Fibroblast of skin of back (primary cell): ENCODE measurements at regions not wholly inside any gene's neighbourhood (a gene's known extent, or its start where the extent isn't known, plus 50 kb on each side); places are given as distances from the start of the nearest gene placed in this dataset.
"Not testable (repeated sequence)": the region's sequence is repeated elsewhere in the genome, so short reads cannot be mapped to it uniquely, and the experiment has no call there.

Source experiments
- DNase-seq: peaks from one replicate; pipeline ENCODE4 v3.0.0-alpha.2; 2013

DNA sequence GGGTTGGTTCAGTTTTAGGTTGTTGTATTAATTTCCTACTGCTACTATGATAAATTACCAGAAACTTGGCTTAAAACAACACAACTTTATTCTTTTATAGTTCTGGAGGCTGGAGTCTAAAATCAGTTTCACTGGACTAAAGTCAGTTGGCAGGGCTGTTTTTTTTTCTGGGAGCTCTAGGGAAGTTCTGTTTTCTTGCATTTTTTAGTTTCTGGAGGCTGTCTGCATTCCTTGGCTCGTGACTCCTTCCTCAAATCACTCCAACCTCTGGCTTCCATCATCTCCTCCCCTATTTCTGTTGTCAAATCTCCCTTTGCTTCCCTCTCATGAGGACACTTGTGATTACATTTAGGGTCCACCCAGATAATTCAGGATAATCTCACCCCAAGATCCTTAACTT is 51.3 kb upstream of the SUB1 start:
- DNase-seq = peak; percentile 50

DNA sequence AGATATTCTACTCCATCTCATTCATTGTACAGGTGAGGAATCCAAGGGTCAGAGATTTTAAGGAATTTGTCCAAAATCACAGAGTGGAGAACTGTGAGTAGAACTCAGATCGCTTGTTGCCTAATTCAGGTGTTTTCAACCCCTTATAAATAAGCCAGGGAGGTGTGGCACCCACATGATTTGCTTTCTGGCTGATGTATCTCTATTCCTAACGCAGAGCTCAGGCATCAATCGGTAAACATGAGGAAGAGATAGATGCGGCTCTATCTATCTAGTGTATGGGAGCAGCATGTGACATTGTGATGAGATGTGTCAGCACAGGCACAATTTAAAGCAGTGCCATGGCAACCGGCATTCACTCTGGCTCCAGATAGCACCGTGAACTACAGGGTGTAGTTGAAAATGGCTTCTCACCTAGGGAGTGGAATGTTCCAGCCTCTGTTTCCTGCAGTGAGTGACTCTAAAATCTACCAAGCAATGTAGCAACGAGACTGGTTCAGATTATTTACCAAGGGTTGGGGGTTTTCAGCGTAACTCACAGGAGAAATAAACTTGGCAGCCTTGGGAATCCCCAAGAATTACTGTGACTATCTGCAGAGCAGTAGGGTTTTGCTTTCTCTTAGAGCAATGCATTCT is 53.4 kb upstream of the SUB1 start:
- peak; percentile 86 for DNase-seq

DNA sequence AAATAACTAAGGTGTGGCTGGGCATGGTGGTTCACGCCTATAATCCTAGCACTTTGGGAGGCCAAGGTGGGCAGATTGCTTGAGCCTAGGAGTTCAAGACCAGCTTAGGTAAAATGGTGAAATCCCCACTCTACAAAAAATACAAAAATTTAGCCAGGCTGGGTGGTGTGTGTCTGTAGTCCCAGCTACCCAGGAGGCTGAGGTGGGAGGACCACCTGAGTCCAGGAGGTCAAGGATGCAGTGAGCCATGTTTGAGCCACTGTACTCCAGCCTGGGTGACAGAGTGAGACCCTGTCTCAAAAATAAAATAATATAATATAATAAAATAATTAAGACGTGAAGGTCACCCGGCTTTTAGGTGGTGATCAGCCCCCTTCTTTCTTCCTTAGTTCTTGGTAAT is 58.0 kb upstream of the SUB1 start:
- DNase-seq = not testable (repeated sequence)

DNA sequence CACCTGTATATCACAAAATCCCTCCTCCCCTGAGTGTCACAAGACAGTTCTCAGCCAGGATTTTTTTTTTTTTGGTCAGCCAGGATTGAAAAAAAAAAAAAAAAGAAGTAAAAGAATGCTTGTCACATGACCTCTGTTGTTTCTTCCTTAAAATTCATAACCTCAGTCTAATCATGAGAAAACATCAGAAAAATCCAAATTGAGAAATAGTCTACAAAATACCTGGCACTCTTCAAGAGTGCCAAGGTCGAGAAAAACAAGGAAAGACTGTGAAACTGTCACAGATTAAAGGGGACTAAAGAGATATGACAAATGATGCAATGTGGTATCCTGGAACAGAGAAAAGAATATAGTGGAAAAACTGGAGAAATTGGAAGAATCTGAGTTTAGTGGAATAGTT is 58.5 kb upstream of the SUB1 start:
- no peak for DNase-seq

DNA sequence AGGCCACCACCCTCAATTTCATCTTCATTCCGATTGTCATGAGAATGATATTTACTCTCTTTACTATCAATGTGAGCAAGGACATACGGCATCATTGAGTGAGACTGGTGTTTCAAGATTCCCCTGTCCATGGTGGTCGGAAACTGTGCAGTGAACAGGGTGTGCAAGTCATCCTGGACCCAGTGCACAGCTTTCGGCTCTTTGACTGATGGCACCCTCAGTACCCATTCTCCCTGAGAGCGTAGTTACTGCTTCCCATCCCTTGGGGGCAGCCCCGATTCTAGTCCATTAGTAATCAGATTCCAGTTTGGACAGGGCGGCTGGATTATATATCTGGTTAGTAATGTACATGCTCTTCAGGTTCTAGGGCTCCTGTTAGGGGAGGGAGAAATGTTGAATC is 61.7 kb upstream of the SUB1 start:
- no peak for DNase-seq

DNA sequence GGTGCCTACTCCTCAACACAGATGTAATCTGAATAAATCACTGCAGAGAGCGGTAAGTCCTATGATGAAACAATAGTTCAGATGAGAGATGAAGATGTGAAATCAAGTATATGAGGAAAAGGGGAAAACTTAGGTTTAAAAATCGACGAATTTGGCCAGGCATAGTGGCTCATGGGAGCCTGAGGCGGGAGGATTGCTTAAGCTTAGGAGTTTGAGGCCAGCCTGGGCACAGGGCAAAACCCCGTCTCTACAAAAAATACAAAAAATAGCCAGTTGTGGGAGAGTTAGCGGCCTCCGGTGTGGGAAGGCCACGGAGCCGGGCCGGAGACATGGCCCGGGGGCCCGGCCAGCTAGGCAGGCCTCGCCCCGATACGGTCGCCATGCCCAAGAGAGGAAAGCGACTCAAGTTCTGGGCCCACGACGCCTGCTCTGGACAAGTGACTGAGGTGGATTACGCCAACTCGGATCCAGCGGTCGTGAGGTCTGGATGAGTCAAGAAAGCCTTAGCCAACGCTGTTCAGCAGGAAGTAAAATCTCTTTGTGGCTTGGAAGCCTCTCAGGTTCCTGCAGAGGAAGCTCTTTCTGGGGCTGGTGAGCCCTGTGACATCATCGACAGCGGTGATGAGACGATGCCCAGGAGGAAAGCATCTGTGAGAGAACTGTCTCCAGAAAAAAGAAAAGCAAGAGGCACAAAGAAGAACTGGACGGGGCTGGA is 62.8 kb upstream of the SUB1 start:
- peak; percentile 80 for DNase-seq

DNA sequence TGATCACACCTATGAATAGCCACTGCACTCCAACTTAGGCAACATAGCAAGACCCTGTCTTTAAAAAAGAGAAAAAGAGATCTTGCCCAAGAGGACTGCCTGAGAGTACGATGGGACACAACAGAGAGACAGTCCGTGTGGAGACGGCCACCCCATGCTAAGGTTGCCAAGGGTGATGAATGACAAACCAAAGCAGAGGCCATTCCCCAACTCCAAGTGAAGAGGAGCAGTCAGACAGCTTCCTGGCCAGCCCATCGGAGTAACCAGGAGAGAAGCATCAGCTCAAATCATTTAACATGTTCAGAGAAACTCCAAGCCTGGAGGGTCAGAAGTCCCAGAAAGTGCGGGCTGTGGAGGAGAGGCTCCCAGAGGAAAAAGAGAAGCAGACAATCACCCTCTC is 63.9 kb upstream of the SUB1 start:
- DNase-seq = no peak

DNA sequence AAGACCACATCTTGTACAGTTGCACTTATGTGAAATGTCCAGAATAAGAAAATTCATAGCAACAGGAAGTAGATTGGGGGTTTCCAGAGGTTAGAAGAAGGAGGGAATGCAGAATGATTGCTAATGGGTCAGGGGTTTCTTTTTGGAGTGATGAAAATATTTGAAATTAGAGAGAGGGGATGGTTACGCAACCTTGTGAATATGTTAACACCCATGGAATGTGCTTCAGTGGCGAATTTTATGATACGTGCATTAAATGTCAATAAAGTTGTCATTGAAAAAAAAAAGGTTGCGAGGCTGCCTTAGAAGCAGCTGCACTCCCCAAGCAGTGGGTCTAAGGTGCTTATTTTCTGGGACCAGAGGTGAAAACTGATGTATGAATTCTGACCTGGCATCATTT is 64.4 kb upstream of the SUB1 start:
- no peak for DNase-seq

DNA sequence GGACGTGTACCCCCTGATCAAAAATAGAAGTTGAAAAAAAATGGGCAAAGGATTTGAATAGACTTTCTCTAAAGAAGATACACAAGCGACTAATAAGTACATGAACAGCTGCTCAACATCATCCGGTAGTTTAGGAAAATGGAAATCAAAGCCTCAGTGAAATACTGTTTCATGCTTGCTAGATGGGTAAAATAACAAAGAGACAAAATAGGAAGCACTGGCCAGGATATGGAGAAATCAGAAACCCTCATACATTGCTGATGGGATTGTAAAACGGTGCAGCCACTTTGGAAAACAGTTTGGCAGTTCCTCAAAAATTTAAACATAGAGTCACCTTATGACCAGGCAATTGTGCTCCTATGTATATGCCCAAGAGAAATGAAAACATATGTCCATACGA is 65.0 kb upstream of the SUB1 start:
- no peak for DNase-seq

DNA sequence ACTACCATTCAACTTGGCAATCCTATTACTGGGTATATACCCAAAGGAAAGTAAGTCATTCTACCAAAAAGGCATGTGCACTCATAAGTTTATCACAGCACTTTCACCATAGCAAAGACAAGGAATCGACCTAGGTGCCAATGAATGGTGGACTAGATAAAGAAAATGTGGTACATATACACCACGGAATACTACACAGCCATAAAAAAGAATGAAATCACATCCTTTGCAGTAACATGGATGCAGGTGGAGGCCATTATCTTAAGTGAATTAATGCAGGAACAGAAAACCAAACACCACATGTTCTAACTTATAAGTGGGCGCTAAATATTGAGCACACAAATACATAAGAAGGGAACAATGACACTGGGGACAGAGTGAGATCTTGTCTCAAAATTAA is 65.8 kb upstream of the SUB1 start:
- DNase-seq = no peak

DNA sequence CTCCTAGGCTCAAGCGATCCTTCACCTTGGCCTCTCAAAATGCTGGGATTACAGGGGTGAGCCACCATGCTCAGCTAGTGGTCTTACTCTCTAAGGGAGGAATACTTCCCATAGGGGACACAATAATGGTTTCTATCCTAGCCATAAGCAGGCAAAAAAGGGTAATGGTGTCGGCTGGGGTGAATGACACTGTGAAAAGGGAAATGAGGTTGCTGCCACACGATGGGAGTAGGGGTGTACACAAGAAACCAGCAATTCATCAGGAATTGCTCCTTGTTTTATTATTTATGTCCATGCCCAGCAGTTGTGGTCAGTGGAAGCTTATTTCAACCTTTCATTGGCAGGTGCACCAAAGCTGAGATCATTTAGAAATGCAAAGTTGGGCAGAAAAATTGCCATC is 70.3 kb upstream of the ZFR start:
- DNase-seq = no peak

DNA sequence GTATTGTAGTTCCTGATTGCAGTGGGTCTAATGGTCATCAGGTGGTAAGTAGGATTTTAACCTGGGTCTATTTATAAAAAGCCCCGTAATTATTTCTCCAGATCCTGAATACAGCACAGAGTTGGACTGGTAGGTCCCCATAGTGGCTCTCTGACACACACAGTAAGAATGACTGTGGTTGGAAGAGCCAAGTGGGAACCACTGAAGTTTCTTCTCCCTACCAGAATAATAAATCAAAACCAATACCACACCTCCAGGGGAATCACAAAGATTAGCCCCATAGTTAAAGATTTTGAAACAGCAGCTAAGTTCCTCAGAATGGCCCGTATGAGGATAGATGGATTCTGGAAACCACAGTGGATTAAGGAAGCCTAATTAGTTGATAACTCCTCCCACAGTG is 68.4 kb upstream of the ZFR start:
- DNase-seq = no peak

DNA sequence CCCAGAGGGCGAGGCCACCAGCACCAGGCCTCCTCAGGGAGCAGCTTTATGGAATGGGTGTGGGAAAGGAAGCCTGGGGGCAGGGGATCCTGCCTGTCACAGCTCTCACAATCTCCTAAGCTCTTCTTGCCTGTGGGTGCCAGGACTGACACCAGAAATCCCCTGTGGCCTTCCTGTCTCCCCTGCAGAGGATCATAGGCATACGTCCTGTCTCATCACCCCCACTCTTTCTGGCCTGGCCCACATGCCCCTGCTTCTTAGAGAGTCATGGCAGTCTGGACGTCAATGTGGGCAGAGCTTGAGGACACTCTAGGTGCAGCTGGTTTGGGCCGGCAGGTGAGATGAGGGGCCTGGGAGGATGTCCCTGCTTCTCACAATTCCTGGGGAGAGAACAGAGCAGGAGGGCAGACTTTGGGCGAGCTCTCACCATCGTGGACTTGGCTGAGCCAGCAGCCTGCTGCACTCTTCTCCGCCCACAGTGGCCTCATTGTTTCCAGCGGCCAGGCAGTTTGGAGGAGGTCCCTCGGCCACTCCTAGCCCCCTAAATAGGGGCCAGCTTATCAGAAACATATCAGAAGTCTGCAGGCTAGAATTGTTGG is 67.3 kb upstream of the ZFR start:
- no peak for DNase-seq

DNA sequence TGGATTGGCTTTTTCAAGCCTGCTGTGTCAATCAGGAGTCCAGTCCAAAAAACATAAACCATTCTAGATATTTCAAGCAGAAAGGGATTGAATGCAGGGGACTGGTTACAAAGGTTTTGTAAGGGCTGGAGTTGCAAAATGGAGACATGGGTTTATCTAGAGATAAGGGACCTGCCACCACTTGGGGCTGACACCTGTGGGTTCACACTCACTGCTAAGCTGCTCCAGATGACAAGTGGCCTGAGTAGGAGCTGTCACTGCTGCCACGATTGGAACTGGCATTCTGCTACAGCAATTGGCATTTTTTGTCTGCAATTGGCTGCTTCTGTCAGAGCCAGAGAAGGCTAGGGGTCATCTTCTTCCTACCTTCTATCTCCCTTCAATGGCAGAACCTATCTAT is 66.3 kb upstream of the ZFR start:
- DNase-seq = no peak

DNA sequence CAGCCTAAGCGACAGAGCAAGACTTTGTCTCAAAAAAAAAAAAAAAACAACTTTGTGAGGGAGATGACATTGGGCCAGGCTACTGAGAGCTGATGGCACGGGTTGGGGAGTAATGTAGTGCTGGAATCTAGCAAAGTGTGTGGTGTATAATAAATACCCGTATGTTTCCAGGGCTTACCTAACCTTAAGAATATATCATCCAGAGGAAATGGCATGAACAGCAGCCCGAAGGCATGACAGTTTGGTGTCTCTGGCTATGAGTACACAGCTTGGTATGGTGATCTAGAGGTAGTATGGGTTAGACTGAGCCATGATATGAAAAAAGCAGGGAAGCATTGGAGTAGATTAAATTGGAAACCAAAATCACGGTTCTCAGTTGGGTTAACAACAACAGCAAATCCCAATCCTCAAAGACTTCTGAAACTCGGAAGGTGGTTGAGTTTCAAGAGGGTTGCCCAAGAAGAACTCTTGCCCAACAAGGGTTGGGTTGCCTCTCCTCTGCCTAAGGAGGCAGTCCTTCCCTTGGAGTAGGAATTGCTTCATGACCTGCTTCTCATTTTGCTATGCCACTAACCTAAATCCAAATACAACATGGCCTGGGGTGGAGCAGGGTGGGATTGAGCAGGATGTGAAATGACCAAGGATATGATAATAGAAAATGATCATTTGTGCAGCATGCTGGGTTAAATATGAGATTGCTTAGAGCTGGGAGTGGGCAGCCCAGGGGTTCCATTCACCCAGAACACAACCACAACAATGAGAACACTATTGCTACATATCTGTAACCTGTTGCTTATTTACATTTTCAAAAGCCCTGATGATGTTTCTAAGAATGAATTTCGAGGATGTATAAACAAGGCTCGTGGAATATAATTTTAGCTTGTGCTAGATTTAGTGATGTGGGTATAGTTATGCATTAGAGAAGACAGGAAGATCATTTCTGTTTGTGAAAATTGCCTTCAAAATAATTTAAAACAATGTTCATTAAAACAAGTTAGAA is 64.6 kb upstream of the ZFR start:
- DNase-seq = peak; percentile 64

DNA sequence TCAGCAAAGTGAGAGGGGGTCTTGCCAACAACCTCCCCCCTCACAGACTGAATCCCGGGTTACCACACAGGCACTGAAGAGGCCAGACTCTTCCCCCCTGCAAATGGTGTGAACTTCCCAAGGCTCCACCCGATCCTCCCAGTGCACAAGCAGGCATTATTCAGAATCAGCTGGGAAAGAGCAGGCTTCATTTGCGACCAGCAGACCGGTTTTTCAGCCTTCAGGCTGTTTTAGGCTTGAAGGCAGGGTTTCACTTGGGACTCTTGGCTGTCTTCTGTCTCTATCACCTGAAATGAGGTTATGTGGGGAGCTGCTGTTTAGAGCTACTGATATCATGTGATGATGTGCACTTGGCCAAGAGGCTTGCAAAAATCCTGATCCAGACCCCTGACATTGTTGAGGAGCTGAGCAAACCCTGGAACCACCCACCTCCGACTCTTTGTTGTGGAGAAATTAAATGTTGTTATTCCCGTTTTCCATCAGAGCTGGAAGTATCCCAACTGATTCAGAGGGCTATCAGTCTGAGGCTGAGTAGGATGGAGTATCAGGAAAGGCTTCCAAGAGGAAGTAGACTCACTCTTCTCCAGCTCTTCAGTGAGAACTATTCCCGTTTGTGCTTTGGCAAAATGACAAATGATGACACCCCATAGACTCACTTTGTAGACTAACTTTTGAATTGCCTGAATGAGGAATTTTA is 63.3 kb upstream of the ZFR start:
- DNase-seq = peak; percentile 97

DNA sequence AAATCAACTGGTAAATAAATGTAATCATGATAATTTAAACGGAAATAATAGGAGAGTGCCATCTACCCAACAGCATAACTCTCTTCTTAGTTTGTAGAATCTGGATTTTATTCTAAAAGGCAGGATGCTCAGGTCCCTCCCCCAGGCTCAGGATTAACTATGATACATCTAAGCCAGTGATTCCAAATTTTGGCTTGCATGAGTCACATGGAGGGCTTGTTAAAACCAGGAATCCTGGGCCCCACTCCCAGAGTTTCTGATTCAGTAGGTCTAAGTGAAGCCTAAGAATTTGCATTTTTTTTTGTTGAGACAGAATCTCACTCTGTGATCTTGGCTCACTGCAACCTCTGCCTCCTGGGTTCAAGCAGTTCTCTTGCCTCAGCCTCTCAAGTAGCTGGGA is 62.3 kb upstream of the ZFR start:
- peak; percentile 97 for DNase-seq

DNA sequence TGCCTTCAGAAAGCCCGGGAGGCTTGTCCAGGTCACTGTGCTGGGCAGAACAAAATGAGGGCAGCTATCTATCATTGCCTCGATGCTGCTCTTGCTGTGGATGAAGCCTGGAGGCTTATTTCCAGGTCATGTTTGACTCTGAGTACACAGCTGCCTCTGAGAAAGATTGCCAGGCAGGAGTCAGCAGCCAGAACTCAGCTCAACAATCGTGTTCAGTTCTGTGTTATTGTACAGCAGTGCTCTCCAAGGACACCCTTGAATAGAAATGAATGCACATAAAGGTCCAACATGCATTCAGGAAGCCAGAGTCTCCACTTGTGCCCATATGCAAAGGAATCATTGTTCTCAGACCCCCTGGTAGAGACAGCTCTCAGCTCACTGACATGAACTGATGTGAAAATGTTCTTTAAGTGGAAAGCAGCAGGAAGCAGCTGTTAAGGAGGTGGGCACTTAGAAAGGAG is 61.7 kb upstream of the ZFR start:
- DNase-seq = no peak

DNA sequence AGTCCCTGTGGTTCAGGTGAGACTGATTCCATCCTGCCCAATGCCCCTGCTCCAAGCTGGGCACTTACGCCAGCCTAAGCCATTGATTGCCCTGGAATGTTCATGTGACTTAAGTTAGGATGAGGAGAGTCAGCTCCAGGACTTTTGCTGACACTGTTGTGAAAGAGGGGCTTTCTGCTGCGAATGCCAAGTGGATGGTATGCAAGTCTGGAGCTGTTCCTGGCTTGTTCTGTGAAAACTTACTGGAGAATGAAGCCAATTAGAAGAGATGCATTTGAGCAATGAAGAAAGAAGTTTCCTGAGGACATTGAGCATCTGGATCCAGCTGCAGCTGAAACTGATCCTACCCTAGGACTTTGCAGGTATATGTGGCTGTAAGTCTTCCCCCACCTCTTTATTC is 61.2 kb upstream of the ZFR start:
- peak; percentile 63 for DNase-seq

DNA sequence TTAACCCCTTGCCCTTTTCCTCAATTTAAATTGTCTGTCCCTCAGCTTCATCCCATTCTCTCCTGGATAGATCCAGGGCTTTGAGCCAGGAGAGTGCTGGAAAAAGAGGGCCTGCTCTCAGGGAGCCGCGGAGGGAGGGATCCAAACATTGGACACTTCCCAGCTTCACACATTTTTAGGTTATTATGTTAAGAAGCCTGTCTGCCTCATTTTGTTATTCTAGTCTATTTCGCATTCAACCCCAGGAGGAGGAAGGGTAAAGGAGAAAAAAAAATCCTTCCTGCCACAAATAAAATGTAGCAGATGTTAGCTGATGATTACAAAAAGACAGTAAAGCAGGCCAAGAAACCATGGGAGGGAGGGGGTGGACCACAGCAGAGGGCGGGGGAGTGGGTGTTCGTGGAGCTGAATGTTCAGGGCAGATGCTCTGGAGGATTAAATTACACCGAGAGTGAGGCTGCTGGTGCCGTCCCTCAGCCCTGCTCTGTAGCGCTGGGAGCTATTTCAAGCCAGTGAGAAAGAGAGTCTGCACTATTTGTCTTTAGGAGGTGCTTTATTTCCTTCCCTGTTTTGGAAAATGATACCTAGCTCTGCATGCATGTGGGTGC is 60.6 kb upstream of the ZFR start:
- peak; percentile 97 for DNase-seq

DNA sequence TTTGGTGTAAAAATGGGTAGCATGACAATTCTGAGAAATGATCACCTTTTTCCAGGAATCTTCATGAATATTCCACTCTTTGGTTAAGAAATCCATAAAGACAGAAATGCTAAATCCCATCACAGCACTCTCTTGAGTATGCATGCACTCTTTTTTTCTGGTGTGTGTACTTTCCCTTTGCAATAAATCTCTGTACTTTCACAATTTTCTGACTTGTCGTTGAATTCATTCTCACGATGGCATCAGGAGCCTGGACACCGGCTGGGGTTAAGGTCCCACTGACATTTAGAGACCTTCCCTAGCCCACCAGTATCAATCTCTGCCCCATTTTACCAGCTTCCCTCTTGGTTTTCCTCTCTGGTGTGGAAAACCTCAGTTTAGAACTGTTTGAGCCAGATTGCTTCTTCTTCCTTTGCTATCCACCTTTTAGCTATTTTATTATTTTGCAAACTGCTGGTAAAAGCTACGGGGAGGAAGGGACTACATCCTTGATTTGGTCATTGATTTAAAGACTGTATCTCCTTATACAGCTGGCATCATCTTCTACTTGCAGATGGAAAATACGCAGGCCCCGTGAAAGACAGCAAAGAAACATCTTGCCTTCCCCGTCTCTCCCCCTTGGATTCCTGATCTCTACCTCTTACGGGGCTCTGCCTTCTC is 59.9 kb upstream of the ZFR start:
- no peak for DNase-seq
